CD4-positive, alpha-beta T cell treated with Interleukin-1 beta for 1 hour (primary cell): ENCODE measurements at regions not wholly inside any gene's neighbourhood (a gene's known extent, or its start where the extent isn't known, plus 50 kb on each side); places are given as distances from the start of the nearest gene placed in this dataset.
A peak's percentile ranks its signal among the peaks of the same experiment; 100 is the strongest.
"Not testable (repeated sequence)": the region's sequence is repeated elsewhere in the genome, so short reads cannot be mapped to it uniquely, and the experiment has no call there.

Experiments used
- DNase-seq, 2 donors: peaks; one replicate each; pipeline ENCODE4 v3.0.0-alpha.2; 2020 to 2022

DNA sequence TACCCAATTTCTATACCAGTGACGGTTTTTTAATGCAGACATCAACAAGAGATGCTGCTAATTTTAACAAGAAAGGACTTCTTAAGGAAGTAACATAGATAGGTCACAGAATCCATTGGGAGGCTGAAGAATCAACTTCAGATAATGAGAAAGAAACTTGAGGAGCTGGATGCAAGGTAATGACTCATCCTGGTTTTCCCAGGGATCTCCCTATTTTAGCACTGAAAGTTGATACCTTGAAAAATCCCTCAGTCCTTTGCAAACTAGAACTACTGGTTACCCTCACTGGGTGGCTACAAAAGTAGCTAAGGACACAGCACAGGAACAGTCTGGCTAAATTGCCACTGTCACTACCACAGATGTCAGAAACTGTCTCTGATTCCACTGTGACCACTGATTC, 561.9 kb downstream of the FLRT2 start:
- no peak for DNase-seq

- no peak for DNase-seq
Observed at GRCh38 chr14:86088156-86088555, 558.2 kb downstream of the FLRT2 start.

DNA sequence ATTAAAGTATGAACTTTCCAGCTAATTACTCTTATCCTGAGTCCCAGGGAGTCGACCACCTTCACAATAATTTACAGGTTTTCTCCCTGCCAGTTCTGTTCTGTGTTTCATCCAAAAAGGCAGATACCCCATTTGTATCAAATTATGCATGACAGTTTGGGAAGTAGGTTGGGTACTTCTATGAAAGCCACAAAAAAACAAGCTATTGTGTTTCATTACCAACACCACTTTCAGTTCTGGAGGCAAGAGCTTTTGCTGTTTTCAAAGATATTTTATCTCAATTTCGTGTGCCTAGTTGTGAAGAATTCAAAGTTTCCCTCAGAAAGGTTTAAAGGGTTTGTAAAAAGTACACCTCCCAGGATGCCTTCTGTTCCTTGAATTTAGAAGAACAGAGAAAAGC, 557.4 kb downstream of the FLRT2 start:
- no peak for DNase-seq

GRCh38 chr14:86086962-86087361, 557.0 kb downstream of the FLRT2 start:
- DNase-seq, result no peak

GRCh38 chr14:86084097-86084496, 554.2 kb downstream of the FLRT2 start:
- DNase-seq, result no peak

DNA sequence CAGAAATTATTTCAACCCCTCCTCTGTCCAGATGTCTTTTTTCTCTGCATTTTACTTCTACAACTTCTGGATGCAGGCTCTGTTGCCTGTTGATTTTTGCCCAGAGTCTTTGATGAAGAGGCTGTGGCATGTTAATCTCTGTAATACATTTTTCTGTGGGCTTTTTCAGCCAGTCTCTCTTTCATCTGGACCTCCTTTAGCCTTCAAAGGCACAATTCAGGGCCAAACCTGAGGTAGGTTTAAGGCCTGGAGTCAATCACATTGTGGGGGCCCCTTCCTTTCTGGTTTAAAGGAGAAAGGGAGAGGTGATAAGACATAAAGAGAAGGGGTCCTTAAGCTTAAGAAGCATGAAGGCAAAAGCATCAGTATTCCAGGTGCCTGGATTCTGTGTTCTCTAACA, 553.7 kb downstream of the FLRT2 start:
- DNase-seq, result no peak

DNA sequence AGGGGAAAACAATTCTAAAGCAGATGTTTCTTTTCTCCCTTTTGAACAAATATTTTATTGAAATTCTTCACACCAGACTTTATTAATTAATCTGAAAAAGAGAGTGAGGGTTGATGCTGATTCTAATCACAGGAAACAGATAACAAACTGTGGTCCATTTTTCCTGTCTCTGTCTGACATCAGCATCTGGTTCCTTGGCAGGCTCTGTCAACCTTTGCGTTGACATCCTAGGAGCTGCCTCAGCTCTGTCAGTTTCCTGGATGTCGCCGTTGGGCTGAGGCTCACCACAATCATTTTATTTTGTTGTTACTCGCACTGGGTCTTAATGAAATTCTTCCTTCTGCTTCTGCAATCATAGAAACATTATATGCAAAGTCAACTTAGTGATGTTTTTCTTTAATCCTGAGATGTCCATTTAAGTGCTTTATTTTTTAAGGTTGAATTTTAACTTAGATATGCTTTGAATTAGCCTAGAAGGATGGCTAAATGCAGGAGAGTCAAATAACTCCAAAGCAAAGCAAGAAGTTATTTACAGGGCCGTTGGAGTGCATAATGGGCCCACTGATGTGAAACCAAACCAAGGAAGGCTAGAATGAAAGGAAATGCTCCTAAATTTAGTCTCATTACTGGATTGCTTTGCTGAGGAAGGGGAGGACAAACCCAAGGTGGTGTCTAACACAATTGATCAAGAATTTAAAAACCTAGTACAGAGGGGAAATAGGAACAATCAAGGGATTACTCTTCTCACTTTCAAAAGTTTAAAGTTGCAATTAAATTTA, 542.4 kb downstream of the FLRT2 start:
- DNase-seq, result no peak

DNA sequence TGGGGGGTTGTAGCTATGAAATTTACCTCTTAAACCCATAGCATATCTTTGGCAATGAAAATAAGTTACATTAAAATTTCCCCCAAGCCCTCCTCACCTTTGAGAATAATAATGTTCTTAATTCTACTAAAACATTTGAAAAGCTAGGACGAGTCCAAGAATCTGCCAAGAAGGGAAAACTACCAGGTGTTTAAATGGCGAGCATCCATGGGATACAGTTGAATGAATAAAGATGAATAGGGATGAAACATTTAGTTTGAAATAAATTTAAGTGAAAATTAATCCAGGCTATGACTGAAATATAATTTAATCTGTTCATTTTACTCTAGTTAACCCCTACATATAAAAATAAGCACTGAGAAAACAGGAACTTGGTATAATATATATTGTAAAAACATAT, 536.7 kb downstream of the FLRT2 start:
- DNase-seq, result no peak

GRCh38 chr14:86065407-86065806, 535.5 kb downstream of the FLRT2 start:
- no peak for DNase-seq

DNA sequence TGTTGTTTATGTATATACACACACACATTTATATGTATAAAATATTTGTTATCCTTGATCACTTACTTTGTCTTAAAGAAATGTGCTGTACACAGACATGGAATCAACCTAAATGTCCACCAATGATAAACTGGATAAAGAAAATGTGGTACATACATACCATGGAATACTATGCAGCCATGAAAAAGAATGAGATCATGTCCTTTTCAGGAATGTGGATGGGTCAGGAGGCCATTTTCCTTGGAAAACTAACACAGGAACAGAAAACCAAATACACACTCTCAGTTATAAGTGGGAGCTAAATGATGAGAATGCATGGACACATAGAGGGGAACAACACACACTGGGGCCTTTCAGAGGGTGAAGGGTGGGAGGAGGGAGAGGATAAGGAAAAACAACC, 534.7 kb downstream of the FLRT2 start:
- not testable (repeated sequence) for DNase-seq

- peak in 1 of 2 donors; percentile 40 for DNase-seq
Observed at GRCh38 chr14:86057018-86057667, 527.2 kb downstream of the FLRT2 start.

DNA sequence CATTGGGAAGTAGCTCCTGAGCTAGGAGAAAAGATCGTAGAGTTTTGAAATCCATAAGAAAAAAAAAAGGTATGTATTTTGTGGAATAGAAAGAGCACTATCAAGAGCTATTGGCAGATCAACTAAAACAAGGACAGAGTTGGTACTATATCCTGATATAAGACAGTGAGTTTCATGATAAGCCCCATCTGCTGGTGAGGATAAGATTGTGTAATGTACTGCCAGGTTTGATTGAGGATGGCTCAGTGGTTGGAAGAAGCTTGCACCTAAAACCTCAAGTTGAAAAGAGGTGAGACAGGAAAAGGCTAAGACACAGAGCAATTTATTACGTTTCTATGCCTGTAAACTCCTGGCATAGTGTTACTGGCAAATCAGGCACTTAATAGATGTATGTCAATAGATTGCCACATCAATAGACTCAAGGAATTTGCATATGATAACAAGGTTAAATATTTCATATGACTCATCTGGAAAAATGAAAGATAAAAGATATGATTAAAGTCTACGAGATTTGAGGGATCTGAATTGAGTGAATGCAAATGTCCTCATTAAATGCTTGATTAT, 525.6 kb downstream of the FLRT2 start:
- DNase-seq, result peak in 1 of 2 donors; percentile 2

DNA sequence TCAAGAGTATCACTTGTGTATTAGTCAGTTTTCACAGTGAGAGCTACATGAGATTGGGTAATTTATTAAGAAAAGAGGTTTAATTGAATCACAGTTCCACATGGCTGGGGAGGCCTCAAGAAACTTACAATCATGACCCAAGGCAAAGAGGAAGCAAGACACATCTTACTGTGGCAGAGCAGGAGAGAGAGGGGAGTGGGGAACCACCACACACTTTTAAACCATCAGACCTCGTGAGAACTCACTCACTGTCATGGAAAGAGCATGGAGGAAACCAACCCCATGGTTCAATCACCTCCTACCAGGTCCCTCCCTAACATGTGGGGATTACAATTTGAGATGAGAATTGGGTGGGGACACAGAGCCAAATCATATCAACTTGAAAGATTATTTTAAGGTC, 522.9 kb downstream of the FLRT2 start:
- DNase-seq, result no peak

GRCh38 chr14:86050757-86051156, 520.8 kb downstream of the FLRT2 start:
- no peak for DNase-seq

GRCh38 chr14:86050072-86050683, 520.2 kb downstream of the FLRT2 start:
- DNase-seq, result no peak

GRCh38 chr14:86039176-86039575, 509.2 kb downstream of the FLRT2 start:
- DNase-seq, result no peak

- peak; percentile 29 to 31 for DNase-seq
Observed at GRCh38 chr14:86038387-86039042, 508.6 kb downstream of the FLRT2 start.

GRCh38 chr14:86035882-86036281, 505.9 kb downstream of the FLRT2 start:
- no peak for DNase-seq

DNA sequence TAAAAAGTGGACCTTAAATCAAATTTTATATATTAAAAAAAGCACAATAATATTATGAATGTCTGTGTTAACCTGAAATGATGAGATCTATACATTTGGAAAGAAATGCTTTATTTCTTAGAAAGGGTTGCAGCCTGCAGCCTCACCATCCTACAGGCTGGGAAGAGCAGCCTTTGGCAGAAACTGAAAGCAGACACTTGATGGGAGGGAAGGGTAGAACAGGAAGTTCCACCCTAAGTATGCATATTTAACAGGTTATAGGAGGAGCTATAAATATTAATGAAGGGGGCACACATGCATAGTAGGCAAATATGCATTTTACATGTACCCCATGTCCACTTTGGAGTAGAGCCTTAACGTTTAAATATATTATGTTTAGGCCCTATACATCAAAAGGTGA, 498.0 kb downstream of the FLRT2 start:
- DNase-seq, result no peak

DNA sequence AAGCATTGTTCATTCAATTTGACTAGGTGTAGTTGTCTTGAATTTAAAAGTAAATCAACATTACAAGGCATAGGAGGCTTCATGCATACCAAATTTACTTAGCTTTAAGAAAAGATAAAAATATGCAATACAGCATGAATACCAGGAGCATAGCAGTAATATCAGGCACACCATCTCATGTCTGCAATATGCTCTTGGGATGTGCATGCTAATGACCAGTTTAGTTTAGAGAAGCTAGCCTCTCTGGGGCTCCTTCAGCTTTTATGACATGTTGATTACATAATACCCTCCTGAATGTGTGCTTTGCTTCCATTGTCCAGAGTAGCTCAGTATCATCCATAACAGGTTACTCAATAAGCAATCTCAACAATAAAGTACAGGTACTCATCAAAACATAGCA, 497.2 kb downstream of the FLRT2 start:
- DNase-seq, result no peak

- DNase-seq, result no peak
Observed at GRCh38 chr14:86022031-86022629, 492.2 kb downstream of the FLRT2 start.

GRCh38 chr14:86020841-86021240, 490.9 kb downstream of the FLRT2 start:
- no peak for DNase-seq

GRCh38 chr14:86015941-86016340, 486.0 kb downstream of the FLRT2 start:
- DNase-seq, result no peak
